ENCODE measurements at regions not wholly inside any gene's neighbourhood (a gene's known extent, or its start where the extent isn't known, plus 50 kb on each side); places are given as distances from the start of the nearest gene placed in this dataset.

DNA sequence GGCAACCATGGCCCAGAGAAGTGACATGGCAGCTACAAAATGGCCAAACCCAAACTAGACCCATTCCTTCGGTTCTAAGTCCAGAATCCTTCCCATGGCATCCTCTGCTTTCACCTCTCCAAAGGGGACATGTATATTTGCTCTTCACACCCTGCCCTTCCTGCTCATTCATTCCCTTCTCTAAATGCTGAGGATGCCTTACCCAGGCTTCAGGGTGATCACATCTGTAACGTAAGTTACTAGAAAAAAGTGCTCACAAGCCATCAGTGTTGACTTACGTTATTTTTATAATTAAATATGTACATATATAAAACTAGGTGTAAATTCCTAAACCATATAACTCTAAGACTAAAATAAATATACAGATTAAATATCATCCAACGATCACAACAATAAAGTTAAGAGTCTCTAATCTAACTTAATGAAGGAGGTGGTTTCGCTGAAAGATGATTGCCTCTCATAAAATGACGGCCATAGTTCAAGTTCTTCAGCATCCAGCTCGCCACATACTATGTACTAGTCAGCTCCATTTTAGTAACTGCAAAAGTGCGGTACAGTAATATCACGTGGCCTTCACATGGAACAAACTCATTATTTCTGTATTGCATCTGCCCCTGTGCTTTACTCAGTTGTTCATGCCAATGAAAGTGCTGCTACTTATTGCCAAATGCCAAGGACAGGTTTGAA lies 74.6 kb downstream of the TENT5C start:
- no peak overlapping the region for H3K27ac Mint-ChIP-seq
- intact Hi-C loops (cut with micrococcal nuclease): no loop called here
- H3K4me1 Mint-ChIP-seq: no peaks in the 10 kb centered on the region
- H3K9me3 ChIP-seq (ENCODE audit: control insufficient read depth, insufficient read depth, low read length): no peaks in the 10 kb centered on the region
- H3K4me3 ChIP-seq (ENCODE audit: low read length): no peak overlapping the region
- no peaks in the 10 kb centered on the region for H3K36me3 ChIP-seq (ENCODE audit: control insufficient read depth, insufficient read depth, low read length)
- H3K27me3 Mint-ChIP-seq (ENCODE audit: low read depth in 2 of 2): peaks cover 0 to 2% of the 10 kb centered on the region in 2 donors
- H3K36me3 Mint-ChIP-seq: no peaks in the 10 kb centered on the region
- WGBS (ENCODE audit: insufficient coverage): 95% methylated on average over 6 of the region's 9 CpGs
- no peaks in the 10 kb centered on the region for H3K9me3 Mint-ChIP-seq
- H3K27me3 ChIP-seq (ENCODE audit: control insufficient read depth, insufficient read depth, low read length): no peaks in the 10 kb centered on the region
- no peak overlapping the region for H3K27ac ChIP-seq (ENCODE audit: low read length)
- ATAC-seq (no peak), DNase-seq (no peak)
- H3K4me3 Mint-ChIP-seq: no peak overlapping the region
- no peaks in the 10 kb centered on the region for H3K4me1 ChIP-seq (ENCODE audit: control insufficient read depth, insufficient read depth, low read length)
- TF ChIP-seq, protein P1, sequence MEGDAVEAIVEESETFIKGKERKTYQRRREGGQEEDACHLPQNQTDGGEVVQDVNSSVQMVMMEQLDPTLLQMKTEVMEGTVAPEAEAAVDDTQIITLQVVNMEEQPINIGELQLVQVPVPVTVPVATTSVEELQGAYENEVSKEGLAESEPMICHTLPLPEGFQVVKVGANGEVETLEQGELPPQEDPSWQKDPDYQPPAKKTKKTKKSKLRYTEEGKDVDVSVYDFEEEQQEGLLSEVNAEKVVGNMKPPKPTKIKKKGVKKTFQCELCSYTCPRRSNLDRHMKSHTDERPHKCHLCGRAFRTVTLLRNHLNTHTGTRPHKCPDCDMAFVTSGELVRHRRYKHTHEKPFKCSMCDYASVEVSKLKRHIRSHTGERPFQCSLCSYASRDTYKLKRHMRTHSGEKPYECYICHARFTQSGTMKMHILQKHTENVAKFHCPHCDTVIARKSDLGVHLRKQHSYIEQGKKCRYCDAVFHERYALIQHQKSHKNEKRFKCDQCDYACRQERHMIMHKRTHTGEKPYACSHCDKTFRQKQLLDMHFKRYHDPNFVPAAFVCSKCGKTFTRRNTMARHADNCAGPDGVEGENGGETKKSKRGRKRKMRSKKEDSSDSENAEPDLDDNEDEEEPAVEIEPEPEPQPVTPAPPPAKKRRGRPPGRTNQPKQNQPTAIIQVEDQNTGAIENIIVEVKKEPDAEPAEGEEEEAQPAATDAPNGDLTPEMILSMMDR (IDR thresholded peaks at IDR 0.05): no peak

DNA sequence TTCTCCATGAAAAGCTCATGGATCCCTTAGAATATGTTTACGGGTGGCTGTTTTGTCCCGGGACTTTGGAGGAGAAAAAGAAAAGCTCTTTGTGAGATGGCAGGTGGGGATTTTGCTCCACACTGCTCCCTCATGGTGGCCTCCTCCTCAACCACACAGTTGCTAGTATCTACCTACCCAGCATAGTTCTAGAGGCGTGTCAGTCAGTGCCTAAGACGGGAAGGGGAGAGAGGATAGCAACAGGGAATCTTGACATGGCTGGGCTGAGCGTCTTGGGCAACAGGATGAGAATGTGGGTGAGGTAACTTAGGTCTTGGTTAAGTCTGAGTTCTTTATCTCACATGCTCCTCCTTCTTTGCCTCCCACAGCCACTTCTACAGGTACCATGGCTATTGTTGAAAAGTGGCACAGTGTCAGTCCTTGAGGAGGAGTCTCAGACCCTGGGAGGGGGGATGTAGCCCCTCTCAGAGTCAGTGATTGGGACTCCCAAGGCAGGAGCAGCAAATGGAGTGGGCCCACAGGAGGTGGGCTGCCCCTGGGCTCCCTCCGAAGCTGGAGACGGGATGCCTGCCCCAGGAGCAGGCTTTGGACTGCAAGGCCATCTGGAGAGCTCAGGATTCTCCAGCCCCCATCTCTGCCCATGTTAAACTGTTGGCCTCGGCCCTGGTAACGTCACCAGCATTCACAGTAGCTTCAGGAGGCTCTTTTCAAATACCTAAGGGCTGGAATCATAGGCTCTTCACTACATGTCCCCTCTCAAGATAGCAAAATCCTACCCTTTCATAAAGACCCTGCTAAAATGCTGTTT lies 75.4 kb downstream of the TENT5C start:
- no peak overlapping the region for H3K27ac Mint-ChIP-seq

DNA sequence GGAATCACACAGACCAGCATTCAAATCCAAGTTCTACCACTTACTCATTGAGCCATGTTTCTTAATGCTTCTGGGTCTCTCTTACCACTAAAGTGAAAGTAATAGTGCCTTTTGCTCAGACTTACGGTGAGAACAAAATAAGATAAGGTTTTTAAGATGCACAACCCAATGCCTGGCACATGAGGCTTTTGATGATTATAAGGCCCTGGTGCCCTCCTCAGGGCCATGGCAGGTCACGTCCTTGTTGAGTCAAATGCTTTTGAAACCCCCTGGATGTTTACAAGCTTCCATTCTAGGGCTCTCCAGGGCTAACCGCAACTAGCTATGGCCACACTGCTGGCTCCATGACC lies 76.0 kb downstream of the TENT5C start:
- 94% methylated on average over 3 of the region's 3 CpGs for WGBS (ENCODE audit: insufficient coverage)
- TF ChIP-seq, protein P1 (IDR thresholded peaks at IDR 0.05): no peak

More for the DNA sequence above, 75.4 kb downstream of the TENT5C start:
- TF ChIP-seq, protein P1 (IDR thresholded peaks at IDR 0.05): no peak
- Mint-ChIP-seq H3K9me3 (no peaks in the 10 kb centered on the region), H3K36me3 (no peaks in the 10 kb centered on the region), H3K4me1 (no peaks in the 10 kb centered on the region), H3K27me3 (ENCODE audit: low read depth in 2 of 2) (peaks cover 0 to 2% of the 10 kb centered on the region in 2 donors), H3K4me3 (no peak overlapping the region)
- intact Hi-C loops (cut with micrococcal nuclease): no loop called here
- H3K9me3 ChIP-seq (ENCODE audit: control insufficient read depth, insufficient read depth, low read length): no peaks in the 10 kb centered on the region
- H3K4me3 ChIP-seq (ENCODE audit: low read length): no peak overlapping the region
- WGBS (ENCODE audit: insufficient coverage): 86% methylated on average over 9 of the region's 9 CpGs
- H3K27ac ChIP-seq (ENCODE audit: low read length): no peak overlapping the region
- H3K27me3 ChIP-seq (ENCODE audit: control insufficient read depth, insufficient read depth, low read length): no peaks in the 10 kb centered on the region
- DNase-seq (no peak), ATAC-seq (no peak)
- no peaks in the 10 kb centered on the region for H3K4me1 ChIP-seq (ENCODE audit: control insufficient read depth, insufficient read depth, low read length)
- H3K36me3 ChIP-seq (ENCODE audit: control insufficient read depth, insufficient read depth, low read length): no peaks in the 10 kb centered on the region

More for the DNA sequence above, 76.0 kb downstream of the TENT5C start:
- no peak for ATAC-seq
- Mint-ChIP-seq H3K4me1 (no peaks in the 10 kb centered on the region), H3K36me3 (no peaks in the 10 kb centered on the region), H3K27ac (no peak overlapping the region), H3K27me3 (ENCODE audit: low read depth in 2 of 2) (peaks cover 0 to 2% of the 10 kb centered on the region in 2 donors), H3K4me3 (no peak overlapping the region), H3K9me3 (no peaks in the 10 kb centered on the region)
- intact Hi-C loops (cut with micrococcal nuclease): no loop called here
- DNase-seq: no peak
- H3K9me3 ChIP-seq (ENCODE audit: control insufficient read depth, insufficient read depth, low read length): no peaks in the 10 kb centered on the region
- H3K36me3 ChIP-seq (ENCODE audit: control insufficient read depth, insufficient read depth, low read length): no peaks in the 10 kb centered on the region
- no peak overlapping the region for H3K4me3 ChIP-seq (ENCODE audit: low read length)
- H3K4me1 ChIP-seq (ENCODE audit: control insufficient read depth, insufficient read depth, low read length): no peaks in the 10 kb centered on the region
- no peak overlapping the region for H3K27ac ChIP-seq (ENCODE audit: low read length)
- no peaks in the 10 kb centered on the region for H3K27me3 ChIP-seq (ENCODE audit: control insufficient read depth, insufficient read depth, low read length)
